ENCODE measurements at regions not wholly inside any gene's neighbourhood (a gene's known extent, or its start where the extent isn't known, plus 50 kb on each side); places are given as distances from the start of the nearest gene placed in this dataset.

DNA sequence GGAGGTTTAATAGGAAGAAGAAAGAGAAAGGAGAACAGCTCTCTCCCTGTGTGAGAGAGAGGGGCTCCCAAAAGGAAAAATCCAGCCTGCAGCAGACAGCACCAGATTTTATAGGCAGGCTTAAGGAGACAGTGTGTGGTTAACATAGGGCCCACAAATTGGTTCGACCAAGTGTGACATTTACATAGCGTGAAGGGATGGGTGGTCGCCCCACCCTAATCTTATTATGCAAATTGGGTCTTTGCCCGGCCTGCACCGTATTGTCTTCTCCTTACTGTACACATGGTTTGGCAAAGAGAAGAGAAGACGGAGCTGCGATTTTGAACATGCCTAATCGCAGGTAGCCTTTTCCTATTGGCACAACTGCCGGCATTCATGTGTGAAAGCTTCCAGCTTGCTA is 756.3 kb downstream of the NXPH1 start:
- Histone ChIP-seq H3K4me2 (ENCODE audit: control insufficient read depth, extremely low read depth, insufficient read depth, low read depth, low read length) (no peak overlapping the region), H3K9ac (ENCODE audit: control insufficient read depth, extremely low read depth, insufficient read depth, low read length) (no peak overlapping the region), H3K36me3 (ENCODE audit: control insufficient read depth in 2 of 2, extremely low read depth in 1 of 2, insufficient read depth in 2 of 2, low read length in 2 of 2) (no peaks in the 10 kb centered on the region), H3K79me2 (ENCODE audit: control insufficient read depth, insufficient read depth, low read length) (no peaks in the 10 kb centered on the region), H4K20me1 (ENCODE audit: control insufficient read depth, extremely low read depth, insufficient read depth, low read length) (no peaks in the 10 kb centered on the region), H3K27me3 (ENCODE audit: control insufficient read depth, extremely low read depth, insufficient read depth, low read length) (no peaks in the 10 kb centered on the region), H2AFZ (ENCODE audit: control insufficient read depth, low read length) (no peak overlapping the region), H3K9me3 (ENCODE audit: control insufficient read depth, low read depth, low read length) (no peaks in the 10 kb centered on the region), H3K4me1 (ENCODE audit: control insufficient read depth, extremely low read depth, insufficient read depth, low read length) (no peaks in the 10 kb centered on the region), H3K4me3 (ENCODE audit: control insufficient read depth in 2 of 3, extremely low read depth in 1 of 3, insufficient read depth in 2 of 3, low read depth in 1 of 3, low read length in 3 of 3) (no peak overlapping the region), H3K9me1 (ENCODE audit: control insufficient read depth, extremely low read depth, insufficient read depth, low read length) (no peaks in the 10 kb centered on the region), H3K27ac (ENCODE audit: control insufficient read depth, insufficient read depth, low read length) (no peak overlapping the region)
- FAIRE-seq (no peak), DNase-seq (ENCODE audit: low read depth, low spot score) (no peak)
- dilution Hi-C loops (cut with MboI; ENCODE audit: extremely low pct_ligation_motif_present, low sequenced_read_pairs) = no loop called here
- TF ChIP-seq, protein P1, sequence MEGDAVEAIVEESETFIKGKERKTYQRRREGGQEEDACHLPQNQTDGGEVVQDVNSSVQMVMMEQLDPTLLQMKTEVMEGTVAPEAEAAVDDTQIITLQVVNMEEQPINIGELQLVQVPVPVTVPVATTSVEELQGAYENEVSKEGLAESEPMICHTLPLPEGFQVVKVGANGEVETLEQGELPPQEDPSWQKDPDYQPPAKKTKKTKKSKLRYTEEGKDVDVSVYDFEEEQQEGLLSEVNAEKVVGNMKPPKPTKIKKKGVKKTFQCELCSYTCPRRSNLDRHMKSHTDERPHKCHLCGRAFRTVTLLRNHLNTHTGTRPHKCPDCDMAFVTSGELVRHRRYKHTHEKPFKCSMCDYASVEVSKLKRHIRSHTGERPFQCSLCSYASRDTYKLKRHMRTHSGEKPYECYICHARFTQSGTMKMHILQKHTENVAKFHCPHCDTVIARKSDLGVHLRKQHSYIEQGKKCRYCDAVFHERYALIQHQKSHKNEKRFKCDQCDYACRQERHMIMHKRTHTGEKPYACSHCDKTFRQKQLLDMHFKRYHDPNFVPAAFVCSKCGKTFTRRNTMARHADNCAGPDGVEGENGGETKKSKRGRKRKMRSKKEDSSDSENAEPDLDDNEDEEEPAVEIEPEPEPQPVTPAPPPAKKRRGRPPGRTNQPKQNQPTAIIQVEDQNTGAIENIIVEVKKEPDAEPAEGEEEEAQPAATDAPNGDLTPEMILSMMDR (optimal IDR thresholded peaks at IDR 0.05 in 1 of 3, IDR thresholded peaks at IDR 0.05 in 1 of 3, conservative IDR thresholded peaks at IDR 0.05 in 1 of 3; ENCODE audit: extremely low read depth in 1 of 3, insufficient read depth in 2 of 3, low read length in 3 of 3) = no peak
- TF ChIP-seq EZH2 (IDR thresholded peaks at IDR 0.05; ENCODE audit: low read length) = no peak

DNA sequence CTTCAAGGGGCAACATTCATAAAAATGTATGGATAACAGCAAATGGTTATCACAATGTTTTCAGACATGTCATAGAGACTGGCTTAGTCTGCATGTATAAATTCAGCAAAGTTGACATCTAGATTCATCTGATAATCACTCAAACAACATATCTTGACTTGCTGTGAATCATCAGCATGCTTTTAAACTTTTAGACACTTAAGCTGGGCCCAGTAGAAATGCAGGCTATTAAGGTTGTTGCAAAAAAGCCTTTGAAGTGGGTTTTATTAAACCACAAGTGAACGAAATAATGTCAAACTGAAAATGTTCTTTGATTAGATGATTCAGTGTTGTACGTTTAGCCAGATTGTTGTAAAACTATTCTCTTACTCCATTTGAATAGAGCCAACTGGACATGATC is 759.6 kb downstream of the NXPH1 start:
- no peak overlapping the region for H3K27ac ChIP-seq (ENCODE audit: control insufficient read depth, insufficient read depth, low read length)
- no peak for FAIRE-seq
- no peaks in the 10 kb centered on the region for H3K36me3 ChIP-seq (ENCODE audit: control insufficient read depth in 2 of 2, extremely low read depth in 1 of 2, insufficient read depth in 2 of 2, low read length in 2 of 2)
- H3K4me2 ChIP-seq (ENCODE audit: control insufficient read depth, extremely low read depth, insufficient read depth, low read depth, low read length) = no peak overlapping the region
- no peaks in the 10 kb centered on the region for H3K79me2 ChIP-seq (ENCODE audit: control insufficient read depth, insufficient read depth, low read length)
- no peaks in the 10 kb centered on the region for H3K4me1 ChIP-seq (ENCODE audit: control insufficient read depth, extremely low read depth, insufficient read depth, low read length)
- dilution Hi-C loops (cut with MboI; ENCODE audit: extremely low pct_ligation_motif_present, low sequenced_read_pairs) = no loop called here
- TF ChIP-seq EZH2 (IDR thresholded peaks at IDR 0.05; ENCODE audit: low read length) = no peak
- TF ChIP-seq, protein P1 (optimal IDR thresholded peaks at IDR 0.05 in 1 of 3, IDR thresholded peaks at IDR 0.05 in 1 of 3, conservative IDR thresholded peaks at IDR 0.05 in 1 of 3; ENCODE audit: extremely low read depth in 1 of 3, insufficient read depth in 2 of 3, low read length in 3 of 3) = no peak
- H3K9me1 ChIP-seq (ENCODE audit: control insufficient read depth, extremely low read depth, insufficient read depth, low read length) = no peaks in the 10 kb centered on the region
- DNase-seq (ENCODE audit: low read depth, low spot score) = no peak
- no peak overlapping the region for H3K4me3 ChIP-seq (ENCODE audit: control insufficient read depth in 2 of 3, extremely low read depth in 1 of 3, insufficient read depth in 2 of 3, low read depth in 1 of 3, low read length in 3 of 3)
- no peaks in the 10 kb centered on the region for H3K9me3 ChIP-seq (ENCODE audit: control insufficient read depth, low read depth, low read length)
- H3K27me3 ChIP-seq (ENCODE audit: control insufficient read depth, extremely low read depth, insufficient read depth, low read length) = no peaks in the 10 kb centered on the region
- no peaks in the 10 kb centered on the region for H4K20me1 ChIP-seq (ENCODE audit: control insufficient read depth, extremely low read depth, insufficient read depth, low read length)
- H2AFZ ChIP-seq (ENCODE audit: control insufficient read depth, low read length) = no peak overlapping the region
- no peak overlapping the region for H3K9ac ChIP-seq (ENCODE audit: control insufficient read depth, extremely low read depth, insufficient read depth, low read length)

All from keratinocyte (primary cell).